ENCODE measurements at regions not wholly inside any gene's neighbourhood (a gene's known extent, or its start where the extent isn't known, plus 50 kb on each side); places are given as distances from the start of the nearest gene placed in this dataset.

- Mint-ChIP-seq H3K27me3 (ENCODE audit: low read depth, unreplicated experiment) (peaks cover 2% of the 10 kb centered on the region), H3K36me3 (ENCODE audit: low read depth, unreplicated experiment) (no peaks in the 10 kb centered on the region), H3K9me3 (ENCODE audit: unreplicated experiment) (peaks cover 6% of the 10 kb centered on the region), H3K4me1 (ENCODE audit: low read depth, unreplicated experiment) (no peaks in the 10 kb centered on the region), H3K27ac (ENCODE audit: unreplicated experiment) (no peak overlapping the region), H3K4me3 (ENCODE audit: unreplicated experiment) (no peak overlapping the region)
- H3K27ac ChIP-seq (ENCODE audit: low read depth, low read length) = no peak overlapping the region
- H3K79me2 ChIP-seq (ENCODE audit: insufficient read depth, low read length) = no peaks in the 10 kb centered on the region
- H3K36me3 ChIP-seq (ENCODE audit: insufficient read depth, low read length) = no peaks in the 10 kb centered on the region
- TF ChIP-seq CTCF (IDR thresholded peaks at IDR 0.05; ENCODE audit: insufficient read depth, low read depth, low read length) = no peak
- no peak for TF ChIP-seq EZH2 (IDR thresholded peaks at IDR 0.05; ENCODE audit: insufficient read depth, low read length)
- peaks cover 4% of the 10 kb centered on the region for H3K9me3 ChIP-seq (ENCODE audit: insufficient read depth, low read depth, low read length)
- no peak overlapping the region for H3K4me2 ChIP-seq (ENCODE audit: low read length)
- H2AFZ ChIP-seq (ENCODE audit: low read depth, low read length) = no peak overlapping the region
- no peak for FAIRE-seq
- H4K20me1 ChIP-seq (ENCODE audit: insufficient read depth, low read length) = no peaks in the 10 kb centered on the region
- no peaks in the 10 kb centered on the region for H3K27me3 ChIP-seq (ENCODE audit: insufficient read depth, low read length)
- H3K9ac ChIP-seq (ENCODE audit: low read length) = no peak overlapping the region
- H3K4me3 ChIP-seq (ENCODE audit: insufficient read depth, low read depth, low read length) = no peak overlapping the region
- DNase-seq (ENCODE audit: low read depth) = no peak
- H3K4me1 ChIP-seq (ENCODE audit: insufficient read depth, low read length) = no peaks in the 10 kb centered on the region
Observed at GRCh38 chr3:5731100-5731499, 543.6 kb downstream of the EDEM1 start.

- H3K36me3 Mint-ChIP-seq (ENCODE audit: low read depth, unreplicated experiment) = no peaks in the 10 kb centered on the region
- no peak overlapping the region for H2AFZ ChIP-seq (ENCODE audit: low read depth, low read length)
- no peak overlapping the region for H3K27ac Mint-ChIP-seq (ENCODE audit: unreplicated experiment)
Observed at GRCh38 chr3:5732081-5732480, 544.6 kb downstream of the EDEM1 start.

More at GRCh38 chr3:5732081-5732480, 544.6 kb downstream of the EDEM1 start:
- TF ChIP-seq EZH2 (IDR thresholded peaks at IDR 0.05; ENCODE audit: insufficient read depth, low read length) = no peak
- no peak for TF ChIP-seq CTCF (IDR thresholded peaks at IDR 0.05; ENCODE audit: insufficient read depth, low read depth, low read length)
- Mint-ChIP-seq H3K9me3 (ENCODE audit: unreplicated experiment) (peaks cover 6% of the 10 kb centered on the region), H3K4me3 (ENCODE audit: unreplicated experiment) (no peak overlapping the region), H3K27me3 (ENCODE audit: low read depth, unreplicated experiment) (no peaks in the 10 kb centered on the region), H3K4me1 (ENCODE audit: low read depth, unreplicated experiment) (no peaks in the 10 kb centered on the region)
- Histone ChIP-seq H3K36me3 (ENCODE audit: insufficient read depth, low read length) (no peaks in the 10 kb centered on the region), H3K27me3 (ENCODE audit: insufficient read depth, low read length) (no peaks in the 10 kb centered on the region), H3K4me2 (ENCODE audit: low read length) (no peak overlapping the region), H3K4me1 (ENCODE audit: insufficient read depth, low read length) (no peaks in the 10 kb centered on the region), H4K20me1 (ENCODE audit: insufficient read depth, low read length) (no peaks in the 10 kb centered on the region), H3K9me3 (ENCODE audit: insufficient read depth, low read depth, low read length) (peaks cover 4% of the 10 kb centered on the region), H3K79me2 (ENCODE audit: insufficient read depth, low read length) (no peaks in the 10 kb centered on the region), H3K27ac (ENCODE audit: low read depth, low read length) (no peak overlapping the region), H3K9ac (ENCODE audit: low read length) (no peak overlapping the region), H3K4me3 (ENCODE audit: insufficient read depth, low read depth, low read length) (no peak overlapping the region)
- FAIRE-seq (no peak), DNase-seq (ENCODE audit: low read depth) (no peak)
